KMS-11 (cell line): ENCODE measurements at regions not wholly inside any gene's neighbourhood (a gene's known extent, or its start where the extent isn't known, plus 50 kb on each side); places are given as distances from the start of the nearest gene placed in this dataset.

Experiments
- H2AFZ ChIP-seq: fragments of 200-600 bp; sonication (generic); 2 replicates; pipeline ENCODE4 v1.6.1; 2016; ENCODE audit warnings: antibody characterized with exemption, mixed run types, low read depth
- H3K27ac ChIP-seq: fragments of 200-600 bp; sonication (generic); 2 replicates; pipeline ENCODE4 v1.6.1; 2016; ENCODE audit warnings: mild to moderate bottlenecking, mixed run types
- H3K27me3 ChIP-seq: fragments of 200-600 bp; sonication (generic); 2 replicates; pipeline ENCODE4 v1.6.1; 2017; ENCODE audit warnings: mild to moderate bottlenecking, low read depth, mixed run types, moderate library complexity; ENCODE audit not compliant: insufficient read depth
- H3K36me3 ChIP-seq: fragments of 200-600 bp; sonication (generic); 2 replicates; pipeline ENCODE4 v1.6.1; 2017; ENCODE audit warnings: mild to moderate bottlenecking, mixed run types; ENCODE audit not compliant: insufficient read depth
- H3K4me1 ChIP-seq: fragments of 200-600 bp; sonication (generic); 2 replicates; pipeline ENCODE4 v1.6.1; 2016; ENCODE audit warnings: mild to moderate bottlenecking, low read depth, mixed run types; ENCODE audit not compliant: poor library complexity, severe bottlenecking
- H3K4me2 ChIP-seq: fragments of 200-600 bp; sonication (generic); 2 replicates; pipeline ENCODE4 v1.7.0; 2016; ENCODE audit warnings: mild to moderate bottlenecking, mixed run types
- H3K4me3 ChIP-seq: fragments of 200-600 bp; sonication (generic); IDR thresholded peaks from 2 replicates; pipeline ENCODE4 v1.6.1; 2017; ENCODE audit warnings: low read depth, low read length, mixed read lengths; ENCODE audit not compliant: insufficient read depth
- H3K79me2 ChIP-seq: fragments of 200-600 bp; sonication (generic); 2 replicates; pipeline ENCODE4 v1.6.1; 2016; ENCODE audit warnings: low read depth, mixed run types; ENCODE audit not compliant: insufficient read depth
- H3K9ac ChIP-seq: fragments of 200-600 bp; sonication (generic); 2 replicates; pipeline ENCODE4 v1.6.1; 2016; ENCODE audit warnings: mild to moderate bottlenecking, mixed run types
- H4K20me1 ChIP-seq: fragments of 200-600 bp; sonication (generic); 2 replicates; pipeline ENCODE4 v1.6.1; 2016; ENCODE audit warnings: mild to moderate bottlenecking, mixed run types; ENCODE audit not compliant: insufficient read depth
- CTCF ChIP-seq: fragments of 200-600 bp; sonication (generic); conservative IDR thresholded peaks from 2 replicates; pipeline ENCODE4 v1.6.1; 2017; ENCODE audit warnings: low read depth, mild to moderate bottlenecking, antibody characterized with exemption, low read length, moderate library complexity, mixed read lengths

- Histone ChIP-seq H4K20me1 (no peaks in the 10 kb centered on the region), H3K9ac (no peak overlapping the region), H2AFZ (no peak overlapping the region), H3K4me3 (no peak overlapping the region), H3K27ac (no peak overlapping the region), H3K27me3 (no peaks in the 10 kb centered on the region), H3K79me2 (no peaks in the 10 kb centered on the region), H3K36me3 (no peaks in the 10 kb centered on the region), H3K4me2 (no peak overlapping the region), H3K4me1 (peaks cover 8% of the 10 kb centered on the region)
- no peak for TF ChIP-seq CTCF
These were observed 363.8 kb upstream of the HNRNPA3 start for GRCh38 chr2:176848844-176849243.

GRCh38 chr2:176851200-176851888, 361.2 kb upstream of the HNRNPA3 start:
- no peak for TF ChIP-seq CTCF
- no peak overlapping the region for H3K4me2 ChIP-seq

GRCh38 chr2:176851889-176852483, 360.6 kb upstream of the HNRNPA3 start:
- H3K9ac ChIP-seq = no peak overlapping the region
- TF ChIP-seq CTCF = no peak
- H3K27me3 ChIP-seq = no peaks in the 10 kb centered on the region
- H3K4me3 ChIP-seq = no peak overlapping the region
- no peaks in the 10 kb centered on the region for H3K36me3 ChIP-seq
- no peak overlapping the region for H3K27ac ChIP-seq
- H3K4me2 ChIP-seq = no peak overlapping the region
- no peak overlapping the region for H2AFZ ChIP-seq
- peaks cover 16% of the 10 kb centered on the region for H3K4me1 ChIP-seq
- H3K79me2 ChIP-seq = no peaks in the 10 kb centered on the region
- no peaks in the 10 kb centered on the region for H4K20me1 ChIP-seq

More at GRCh38 chr2:176851200-176851888, 361.2 kb upstream of the HNRNPA3 start:
- no peak overlapping the region for H3K9ac ChIP-seq
- no peak overlapping the region for H3K4me3 ChIP-seq
- no peaks in the 10 kb centered on the region for H4K20me1 ChIP-seq
- H3K27me3 ChIP-seq = no peaks in the 10 kb centered on the region
- no peaks in the 10 kb centered on the region for H3K79me2 ChIP-seq
- H2AFZ ChIP-seq = no peak overlapping the region
- H3K27ac ChIP-seq = no peak overlapping the region
- no peaks in the 10 kb centered on the region for H3K36me3 ChIP-seq
- peaks cover 10% of the 10 kb centered on the region for H3K4me1 ChIP-seq

GRCh38 chr2:176852667-176853066, 359.9 kb upstream of the HNRNPA3 start:
- no peak overlapping the region for H3K27ac ChIP-seq

More at GRCh38 chr2:176852667-176853066, 359.9 kb upstream of the HNRNPA3 start:
- Histone ChIP-seq H3K27me3 (no peaks in the 10 kb centered on the region), H3K4me3 (no peak overlapping the region), H3K36me3 (no peaks in the 10 kb centered on the region), H3K9ac (no peak overlapping the region), H3K4me1 (peaks cover 21% of the 10 kb centered on the region), H2AFZ (no peak overlapping the region), H4K20me1 (no peaks in the 10 kb centered on the region), H3K79me2 (no peaks in the 10 kb centered on the region), H3K4me2 (no peak overlapping the region)
- TF ChIP-seq CTCF = no peak
